Kidney glomerular epithelial cell (primary cell): ENCODE measurements at regions not wholly inside any gene's neighbourhood (a gene's known extent, or its start where the extent isn't known, plus 50 kb on each side); places are given as distances from the start of the nearest gene placed in this dataset.

Experiments
- DNase-seq: peaks from one replicate; lab custom pipeline; 2025; lab: John Stamatoyannopoulos, UW

- peak; percentile 16 for DNase-seq
These were observed 438.8 kb upstream of the TGFBR2 start for GRCh38 chr3:30167541-30168011.

GRCh38 chr3:30169487-30169886 is 436.9 kb upstream of the TGFBR2 start:
- no peak for DNase-seq

DNA sequence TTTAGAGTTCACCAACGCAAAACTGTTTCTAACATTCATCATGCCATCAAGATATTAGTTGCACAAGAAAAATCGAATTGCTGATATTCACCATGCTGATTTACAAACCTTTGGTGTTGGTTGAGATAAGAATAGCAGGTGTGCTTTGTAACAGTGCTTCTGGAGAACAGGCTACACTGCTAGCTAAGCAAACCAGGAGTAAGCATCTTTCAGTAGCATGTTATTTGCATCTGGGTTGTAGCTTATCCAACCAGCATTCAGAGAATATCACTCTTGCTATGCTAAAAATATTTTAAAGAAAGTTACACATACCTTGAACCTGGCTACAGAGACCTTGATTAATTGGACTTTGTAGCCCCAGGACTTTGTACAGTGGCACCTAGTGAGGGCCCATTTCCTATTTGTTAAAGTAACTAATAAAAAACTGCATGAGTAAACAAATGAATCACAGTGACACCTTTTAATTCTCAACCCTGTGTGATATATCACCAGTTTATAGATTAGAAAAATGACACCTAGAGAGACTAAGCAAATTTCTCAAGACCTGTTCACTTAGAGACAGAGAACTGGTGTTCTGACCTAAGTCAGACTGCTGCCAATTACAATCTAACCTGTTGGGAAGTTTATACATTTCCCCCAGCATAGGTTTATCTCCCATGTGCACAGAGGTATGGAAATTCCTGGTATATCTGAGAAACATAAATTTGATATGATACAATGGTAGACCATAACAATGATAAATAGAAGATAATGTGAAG is 435.5 kb upstream of the TGFBR2 start:
- no peak for DNase-seq

GRCh38 chr3:30174357-30174756 is 432.0 kb upstream of the TGFBR2 start:
- no peak for DNase-seq

DNA sequence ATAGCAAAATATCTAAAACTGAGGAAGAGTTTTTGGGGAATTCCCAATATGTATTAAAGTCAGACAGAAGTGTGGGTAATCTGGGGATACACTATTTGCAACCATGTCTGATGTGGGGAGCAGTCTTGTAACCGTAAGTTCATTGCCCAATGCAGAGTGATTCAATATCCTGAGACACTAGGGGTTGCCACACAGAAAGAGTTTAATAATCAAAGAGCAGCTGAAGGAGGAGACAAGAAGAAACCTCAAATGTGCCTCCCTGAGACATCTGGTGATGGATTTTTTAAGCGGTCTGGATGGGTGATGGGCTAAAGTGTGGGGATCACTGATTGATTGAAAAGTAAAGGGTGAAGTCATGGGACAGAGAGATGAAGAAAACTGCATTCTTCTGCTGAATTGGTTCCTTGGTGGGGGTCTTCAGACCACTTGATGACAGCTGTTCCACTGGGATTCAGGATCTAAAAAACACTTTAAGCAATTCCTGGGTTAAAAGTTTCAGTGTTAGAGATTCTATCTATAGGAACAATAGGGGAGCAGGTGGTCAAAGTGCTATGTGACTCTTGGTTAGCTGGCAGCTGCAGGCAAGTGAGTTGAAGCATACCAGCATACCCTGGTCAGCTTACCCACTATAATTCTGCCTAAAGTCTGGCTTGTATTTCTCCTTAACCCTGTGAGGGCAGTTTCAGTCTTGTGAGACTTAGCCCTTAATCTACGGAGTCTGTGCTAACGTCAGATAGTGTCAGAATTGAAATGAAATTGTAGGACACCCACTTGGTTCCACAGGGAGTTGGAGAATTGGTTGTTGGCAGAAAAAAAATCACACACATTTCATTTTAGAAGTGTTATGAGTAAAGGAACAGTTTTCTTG is 425.9 kb upstream of the TGFBR2 start:
- no peak for DNase-seq

DNA sequence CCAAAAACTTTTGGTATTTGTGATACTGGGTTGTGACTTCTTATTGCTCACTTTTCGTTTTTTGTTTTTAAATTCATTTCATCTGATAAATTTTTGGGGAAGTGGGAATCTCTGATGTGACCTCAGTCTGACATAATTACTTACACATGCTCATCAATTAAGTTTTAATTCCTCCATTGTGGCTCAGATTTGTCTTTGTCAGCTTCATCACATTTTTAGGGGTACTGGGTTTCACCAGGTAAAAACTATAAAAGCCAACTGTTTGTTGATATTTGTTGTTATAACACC is 425.3 kb upstream of the TGFBR2 start:
- no peak for DNase-seq

GRCh38 chr3:30181581-30181980 is 424.8 kb upstream of the TGFBR2 start:
- no peak for DNase-seq

GRCh38 chr3:30183421-30183820 is 423.0 kb upstream of the TGFBR2 start:
- no peak for DNase-seq

DNA sequence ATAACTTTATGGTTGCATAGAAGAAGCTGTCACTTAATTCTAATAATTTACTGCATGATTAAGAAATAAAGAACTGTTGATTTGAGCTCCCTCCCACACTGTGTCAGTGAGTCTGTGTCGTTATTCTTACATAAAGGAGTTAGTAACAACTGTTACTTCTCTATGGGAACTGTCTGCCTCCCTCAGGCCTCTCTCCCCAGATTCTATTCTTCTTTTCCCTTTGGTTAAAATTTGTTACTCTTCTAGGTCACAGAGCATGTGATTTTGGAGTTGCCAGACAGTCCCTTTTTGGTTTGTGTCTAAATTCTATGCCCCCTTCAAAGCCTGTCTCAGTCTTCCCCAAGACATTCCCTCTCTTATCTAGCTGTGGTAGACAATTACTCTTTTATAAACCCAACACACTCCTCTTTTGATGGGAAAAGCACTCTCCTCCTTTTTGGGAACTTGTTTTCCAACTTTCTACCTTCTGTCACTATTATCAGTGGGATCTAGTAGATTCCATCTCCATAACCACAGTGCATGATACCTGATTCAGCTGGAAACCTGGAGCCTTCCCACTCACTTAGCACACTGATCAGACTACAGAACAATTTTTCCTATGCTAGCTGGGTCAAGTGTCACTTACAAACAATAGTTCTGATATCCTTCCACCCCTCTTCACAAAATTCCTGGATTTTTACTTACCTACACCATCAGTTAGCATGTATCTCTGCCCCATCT is 422.1 kb upstream of the TGFBR2 start:
- DNase-seq, result no peak

- DNase-seq, result no peak
These were observed 420.5 kb upstream of the TGFBR2 start for GRCh38 chr3:30185872-30186271.

- no peak for DNase-seq
These were observed 419.6 kb upstream of the TGFBR2 start for GRCh38 chr3:30186741-30187219.

GRCh38 chr3:30187366-30187765 is 419.0 kb upstream of the TGFBR2 start:
- DNase-seq, result no peak

DNA sequence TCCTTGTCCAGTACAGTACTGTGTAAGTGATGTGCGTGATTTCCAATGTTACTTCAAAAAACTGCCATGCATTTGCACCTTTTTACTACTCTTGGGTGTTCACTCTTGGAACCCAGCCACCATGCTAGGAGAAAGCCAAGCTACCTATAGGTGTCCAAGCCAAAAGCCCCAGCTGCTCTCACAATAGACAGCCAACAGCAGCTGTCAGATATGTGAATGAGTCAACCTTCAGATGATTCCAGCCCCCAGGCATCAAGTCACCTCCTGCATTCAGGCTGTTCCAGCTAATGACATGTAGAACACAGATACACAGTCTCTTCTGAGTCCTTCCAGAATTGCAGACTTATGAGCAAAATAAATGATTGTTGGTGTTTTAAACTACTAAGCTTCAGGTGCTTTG is 417.7 kb upstream of the TGFBR2 start:
- DNase-seq, result no peak

GRCh38 chr3:30189900-30190299 is 416.5 kb upstream of the TGFBR2 start:
- no peak for DNase-seq

- no peak for DNase-seq
These were observed 412.8 kb upstream of the TGFBR2 start for GRCh38 chr3:30193625-30194044.

DNA sequence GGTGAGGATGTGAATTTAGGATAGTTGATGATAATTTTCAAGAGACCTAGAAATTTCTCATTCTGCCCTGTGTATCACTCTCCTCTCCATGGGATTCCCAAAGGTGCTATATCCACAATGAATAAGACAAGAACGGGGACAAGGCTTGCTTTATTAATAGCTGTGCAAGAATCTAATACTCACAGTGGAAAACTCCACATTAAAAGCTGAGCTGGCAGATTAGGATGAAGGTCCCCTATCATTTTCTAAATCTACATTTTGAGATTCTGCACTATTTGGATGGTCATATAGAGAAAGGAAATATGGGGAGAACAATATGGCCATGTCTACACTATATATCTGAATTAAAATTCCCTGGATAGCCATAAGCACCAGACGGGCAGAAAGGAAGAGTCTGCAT is 411.0 kb upstream of the TGFBR2 start:
- no peak for DNase-seq

DNA sequence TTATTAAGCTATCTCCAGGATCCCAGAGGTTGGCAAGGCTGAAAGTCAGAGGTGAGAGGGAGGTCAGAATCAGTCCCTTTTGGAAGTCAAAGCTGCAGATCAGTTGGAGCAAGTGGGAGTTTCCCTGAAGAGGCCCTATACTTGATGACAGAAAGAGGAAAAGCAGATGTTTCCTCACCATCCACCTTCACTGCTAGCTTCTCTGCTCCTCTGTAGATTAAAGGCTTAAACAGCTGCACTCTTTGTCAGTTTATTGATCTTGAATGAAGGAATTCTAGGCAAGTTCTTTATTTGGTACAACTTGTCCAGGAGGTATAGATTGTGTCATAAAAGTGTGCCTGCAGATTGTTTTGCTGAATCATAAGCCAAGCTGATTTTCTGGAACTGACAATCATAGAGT is 408.2 kb upstream of the TGFBR2 start:
- no peak for DNase-seq

- peak; percentile 7 for DNase-seq
These were observed 407.2 kb upstream of the TGFBR2 start for GRCh38 chr3:30199096-30199759.

DNA sequence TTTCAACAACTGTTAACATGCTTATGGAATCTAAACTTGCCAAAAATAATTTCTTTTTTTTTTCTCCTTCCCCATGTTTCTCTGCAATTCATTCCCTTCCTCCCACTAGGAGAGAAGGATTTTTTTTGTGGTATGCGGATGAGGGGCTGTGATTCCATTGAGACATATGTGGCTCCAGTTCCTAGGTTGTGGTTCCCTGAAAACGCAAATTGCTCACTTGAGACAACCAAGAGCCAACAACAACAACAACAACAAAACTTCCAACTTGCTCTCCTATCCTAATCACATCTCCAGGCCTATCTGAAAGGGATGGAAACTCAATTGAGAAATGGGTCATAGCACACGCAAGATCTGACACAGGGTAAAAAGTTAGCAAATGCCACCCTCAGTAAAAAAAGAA is 406.5 kb upstream of the TGFBR2 start:
- no peak for DNase-seq

GRCh38 chr3:30201715-30202114 is 404.7 kb upstream of the TGFBR2 start:
- DNase-seq, result no peak

DNA sequence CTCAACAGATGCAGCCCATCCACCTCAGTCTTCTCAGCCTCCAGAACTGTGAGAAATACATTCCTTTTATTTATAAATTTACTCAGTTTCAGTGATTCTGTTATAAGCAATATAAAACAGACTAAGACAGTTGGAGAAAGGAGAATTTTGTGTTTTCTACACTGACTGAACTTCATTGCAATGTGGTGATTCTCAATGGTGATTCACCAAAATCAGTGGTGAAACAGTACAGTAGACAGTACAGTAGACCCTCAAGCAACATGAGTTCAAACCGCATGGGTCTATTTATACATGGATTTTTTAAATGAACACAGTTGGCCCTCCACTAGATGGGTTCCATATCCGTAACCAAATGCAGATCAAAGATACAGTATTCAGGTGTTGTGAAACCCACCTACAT is 403.1 kb upstream of the TGFBR2 start:
- no peak for DNase-seq

- DNase-seq, result no peak
These were observed 402.3 kb upstream of the TGFBR2 start for GRCh38 chr3:30204126-30204525.
